ENCODE measurements at regions not wholly inside any gene's neighbourhood (a gene's known extent, or its start where the extent isn't known, plus 50 kb on each side); places are given as distances from the start of the nearest gene placed in this dataset.

- no peak for TF ChIP-seq CTCF (IDR thresholded peaks at IDR 0.05)
- no peak for TF ChIP-seq POLR2AphosphoS5 (IDR thresholded peaks at IDR 0.05; ENCODE audit: low read depth, low read length)
- TF ChIP-seq SIN3A (IDR thresholded peaks at IDR 0.05; ENCODE audit: borderline replicate concordance, insufficient read depth, low read depth, low read length) = no peak
Observed at GRCh38 chr14:94977016-94977415, 180.3 kb downstream of the DICER1 start.
